Activated CD8-positive, alpha-beta T cell treated with anti-CD3 and anti-CD28 coated beads, Interleukin-2, amount 10 ng/mL, durations not matched to agents 7 days and 5 days (primary cell): ENCODE measurements at regions not wholly inside any gene's neighbourhood (a gene's known extent, or its start where the extent isn't known, plus 50 kb on each side); places are given as distances from the start of the nearest gene placed in this dataset.
"Not testable (repeated sequence)": the region's sequence is repeated elsewhere in the genome, so short reads cannot be mapped to it uniquely, and the experiment has no call there.

Experiments
- ATAC-seq: fragments of 150-1000 bp; cut with Tn5 transposase; one replicate; pipeline ENCODE4 v1.10.0; 2021; ENCODE audit warnings: moderate library complexity
- CTCF ChIA-PET: fragments of 350-600 bp; sonication (Branson Sonifier 250); formaldehyde crosslinking; loops from one replicate; lab custom pipeline; 2021; ENCODE audit warnings: antibody characterized with exemption; lab: Charles Lee
- POLR2A ChIA-PET: fragments of 350-600 bp; sonication (Branson Sonifier 250); formaldehyde crosslinking; loops from one replicate; lab custom pipeline; 2021; ENCODE audit warnings: antibody characterized with exemption; lab: Charles Lee
- DNase-seq: peaks from one replicate; pipeline ENCODE4 v3.0.0-alpha.2; 2020
- H3K27ac Mint-ChIP-seq: one replicate; pipeline ENCODE4 v1.8.0; 2021; ENCODE audit warnings: mild to moderate bottlenecking, mixed read lengths
- H3K27me3 Mint-ChIP-seq: one replicate; pipeline ENCODE4 v1.8.0; 2021; ENCODE audit warnings: low read depth, mixed read lengths
- H3K36me3 Mint-ChIP-seq: one replicate; pipeline ENCODE4 v1.8.0; 2021; ENCODE audit warnings: low read depth, mixed read lengths
- H3K4me1 Mint-ChIP-seq: one replicate; pipeline ENCODE4 v1.8.0; 2021; ENCODE audit warnings: low read depth, mixed read lengths
- H3K4me3 Mint-ChIP-seq: one replicate; pipeline ENCODE4 v1.8.0; 2021; ENCODE audit warnings: mild to moderate bottlenecking, mixed read lengths
- H3K9me3 Mint-ChIP-seq: one replicate; pipeline ENCODE4 v1.8.0; 2022; ENCODE audit warnings: mixed read lengths; ENCODE audit not compliant: insufficient read depth

GRCh38 chr1:219863816-219864215 lies 64.5 kb downstream of the SLC30A10 start:
- H3K9me3 Mint-ChIP-seq, H3K36me3 Mint-ChIP-seq, H3K4me1 Mint-ChIP-seq, POLR2A ChIA-PET, H3K4me3 Mint-ChIP-seq, ATAC-seq, H3K27ac Mint-ChIP-seq, CTCF ChIA-PET, H3K27me3 Mint-ChIP-seq, DNase-seq: not testable (repeated sequence)

- Mint-ChIP-seq H3K4me1 (no peaks in the 10 kb centered on the region), H3K36me3 (no peaks in the 10 kb centered on the region), H3K27me3 (no peaks in the 10 kb centered on the region), H3K27ac (no peak overlapping the region), H3K9me3 (no peaks in the 10 kb centered on the region), H3K4me3 (no peak overlapping the region)
- ATAC-seq (no peak), DNase-seq (no peak)
- CTCF ChIA-PET, result no interaction called here
- POLR2A ChIA-PET, result no interaction called here
Observed at GRCh38 chr1:219862366-219862765, 66.0 kb downstream of the SLC30A10 start.

- Mint-ChIP-seq H3K27me3 (no peaks in the 10 kb centered on the region), H3K27ac (no peak overlapping the region), H3K4me1 (no peaks in the 10 kb centered on the region), H3K4me3 (no peak overlapping the region), H3K9me3 (no peaks in the 10 kb centered on the region), H3K36me3 (no peaks in the 10 kb centered on the region)
- DNase-seq (no peak), ATAC-seq (no peak)
- POLR2A ChIA-PET, result no interaction called here
- CTCF ChIA-PET, result no interaction called here
Observed at GRCh38 chr1:219858980-219859379, 69.4 kb downstream of the SLC30A10 start.

- DNase-seq, result no peak
- ChIA-PET POLR2A (interaction anchor here (0.6 kb wide), 1 partner anchor 410 kb away, joined by 3 read pairs; no protein-coding TSS in a partner anchor), CTCF (no interaction called here)
- ATAC-seq, result no peak
- Mint-ChIP-seq H3K4me3 (no peak overlapping the region), H3K36me3 (no peaks in the 10 kb centered on the region), H3K27ac (no peak overlapping the region), H3K9me3 (no peaks in the 10 kb centered on the region), H3K4me1 (no peaks in the 10 kb centered on the region), H3K27me3 (no peaks in the 10 kb centered on the region)
Observed at GRCh38 chr1:219847215-219847855, 81.0 kb downstream of the SLC30A10 start.

GRCh38 chr1:219839595-219839994 lies 88.8 kb downstream of the SLC30A10 start:
- H3K9me3 Mint-ChIP-seq, H3K36me3 Mint-ChIP-seq, ATAC-seq, H3K4me1 Mint-ChIP-seq, POLR2A ChIA-PET, H3K27ac Mint-ChIP-seq, H3K4me3 Mint-ChIP-seq, CTCF ChIA-PET, H3K27me3 Mint-ChIP-seq, DNase-seq: not testable (repeated sequence)

- Mint-ChIP-seq H3K4me1 (no peaks in the 10 kb centered on the region), H3K4me3 (no peak overlapping the region), H3K36me3 (no peaks in the 10 kb centered on the region), H3K9me3 (no peaks in the 10 kb centered on the region), H3K27ac (no peak overlapping the region), H3K27me3 (no peaks in the 10 kb centered on the region)
- ATAC-seq (no peak), DNase-seq (no peak)
- ChIA-PET CTCF (no interaction called here), POLR2A (no interaction called here)
Observed at GRCh38 chr1:219837994-219838294, 90.4 kb downstream of the SLC30A10 start.

GRCh38 chr1:219837274-219837993 lies 90.9 kb downstream of the SLC30A10 start:
- no peaks in the 10 kb centered on the region for H3K4me1 Mint-ChIP-seq
- H3K9me3 Mint-ChIP-seq, result no peaks in the 10 kb centered on the region
- DNase-seq (peak; percentile 23), ATAC-seq (no peak)
- POLR2A ChIA-PET, result no interaction called here
- no peak overlapping the region for H3K4me3 Mint-ChIP-seq
- no peaks in the 10 kb centered on the region for H3K27me3 Mint-ChIP-seq
- H3K36me3 Mint-ChIP-seq, result no peaks in the 10 kb centered on the region
- no peak overlapping the region for H3K27ac Mint-ChIP-seq
- CTCF ChIA-PET, result no interaction called here

- no peak overlapping the region for H3K4me3 Mint-ChIP-seq
- ATAC-seq (no peak), DNase-seq (no peak)
- no peaks in the 10 kb centered on the region for H3K36me3 Mint-ChIP-seq
- CTCF ChIA-PET, result no interaction called here
- H3K9me3 Mint-ChIP-seq, result no peaks in the 10 kb centered on the region
- POLR2A ChIA-PET, result no interaction called here
- H3K4me1 Mint-ChIP-seq, result no peaks in the 10 kb centered on the region
- no peak overlapping the region for H3K27ac Mint-ChIP-seq
- H3K27me3 Mint-ChIP-seq, result no peaks in the 10 kb centered on the region
Observed at GRCh38 chr1:219834314-219834917, 93.9 kb downstream of the SLC30A10 start.

GRCh38 chr1:219833214-219833815 lies 95.0 kb downstream of the SLC30A10 start:
- DNase-seq, result no peak
- POLR2A ChIA-PET, result no interaction called here
- CTCF ChIA-PET, result no interaction called here
- H3K36me3 Mint-ChIP-seq, result no peaks in the 10 kb centered on the region
- no peak for ATAC-seq
- no peaks in the 10 kb centered on the region for H3K27me3 Mint-ChIP-seq
- H3K9me3 Mint-ChIP-seq, result no peaks in the 10 kb centered on the region
- no peak overlapping the region for H3K4me3 Mint-ChIP-seq
- no peak overlapping the region for H3K27ac Mint-ChIP-seq
- H3K4me1 Mint-ChIP-seq, result no peaks in the 10 kb centered on the region

- H3K4me3 Mint-ChIP-seq, result no peak overlapping the region
Observed at GRCh38 chr1:219826290-219826689, 102.1 kb downstream of the SLC30A10 start.

GRCh38 chr1:219825355-219825754 lies 103.0 kb downstream of the SLC30A10 start:
- Mint-ChIP-seq H3K4me3 (no peak overlapping the region), H3K9me3 (no peaks in the 10 kb centered on the region), H3K27ac (no peak overlapping the region), H3K4me1 (no peaks in the 10 kb centered on the region), H3K36me3 (no peaks in the 10 kb centered on the region), H3K27me3 (no peaks in the 10 kb centered on the region)
- DNase-seq, result no peak
- POLR2A ChIA-PET, result no interaction called here
- ATAC-seq, result no peak
- CTCF ChIA-PET, result no interaction called here

More at GRCh38 chr1:219826290-219826689, 102.1 kb downstream of the SLC30A10 start:
- POLR2A ChIA-PET, result no interaction called here
- ATAC-seq (no peak), DNase-seq (no peak)
- Mint-ChIP-seq H3K27ac (no peak overlapping the region), H3K27me3 (no peaks in the 10 kb centered on the region), H3K9me3 (no peaks in the 10 kb centered on the region), H3K4me1 (no peaks in the 10 kb centered on the region), H3K36me3 (no peaks in the 10 kb centered on the region)
- CTCF ChIA-PET, result no interaction called here

GRCh38 chr1:219824338-219824737 lies 104.0 kb downstream of the SLC30A10 start:
- H3K27me3 Mint-ChIP-seq, result no peaks in the 10 kb centered on the region
- H3K4me1 Mint-ChIP-seq, result no peaks in the 10 kb centered on the region
- no peak overlapping the region for H3K4me3 Mint-ChIP-seq
- ChIA-PET POLR2A (no interaction called here), CTCF (interaction anchor here (1.4 kb wide), 1 partner anchor 12 kb away, joined by 4 read pairs; no protein-coding TSS in a partner anchor)
- ATAC-seq (no peak), DNase-seq (no peak)
- H3K36me3 Mint-ChIP-seq, result no peaks in the 10 kb centered on the region
- H3K27ac Mint-ChIP-seq, result no peak overlapping the region
- no peaks in the 10 kb centered on the region for H3K9me3 Mint-ChIP-seq
